ENCODE measurements at regions not wholly inside any gene's neighbourhood (a gene's known extent, or its start where the extent isn't known, plus 50 kb on each side); places are given as distances from the start of the nearest gene placed in this dataset.

GRCh38 chr21:17003763-17004373 lies 509.0 kb upstream of the CXADR start:
- Histone ChIP-seq H3K9me3 (ENCODE audit: low read depth) (no peaks in the 10 kb centered on the region), H3K27ac (no peak overlapping the region), H3K36me3 (no peaks in the 10 kb centered on the region), H3K27me3 (no peaks in the 10 kb centered on the region), H3K4me3 (no peak overlapping the region), H3K4me1 (ENCODE audit: low read depth) (peaks cover 6% of the 10 kb centered on the region)
- TF ChIP-seq, protein P1, sequence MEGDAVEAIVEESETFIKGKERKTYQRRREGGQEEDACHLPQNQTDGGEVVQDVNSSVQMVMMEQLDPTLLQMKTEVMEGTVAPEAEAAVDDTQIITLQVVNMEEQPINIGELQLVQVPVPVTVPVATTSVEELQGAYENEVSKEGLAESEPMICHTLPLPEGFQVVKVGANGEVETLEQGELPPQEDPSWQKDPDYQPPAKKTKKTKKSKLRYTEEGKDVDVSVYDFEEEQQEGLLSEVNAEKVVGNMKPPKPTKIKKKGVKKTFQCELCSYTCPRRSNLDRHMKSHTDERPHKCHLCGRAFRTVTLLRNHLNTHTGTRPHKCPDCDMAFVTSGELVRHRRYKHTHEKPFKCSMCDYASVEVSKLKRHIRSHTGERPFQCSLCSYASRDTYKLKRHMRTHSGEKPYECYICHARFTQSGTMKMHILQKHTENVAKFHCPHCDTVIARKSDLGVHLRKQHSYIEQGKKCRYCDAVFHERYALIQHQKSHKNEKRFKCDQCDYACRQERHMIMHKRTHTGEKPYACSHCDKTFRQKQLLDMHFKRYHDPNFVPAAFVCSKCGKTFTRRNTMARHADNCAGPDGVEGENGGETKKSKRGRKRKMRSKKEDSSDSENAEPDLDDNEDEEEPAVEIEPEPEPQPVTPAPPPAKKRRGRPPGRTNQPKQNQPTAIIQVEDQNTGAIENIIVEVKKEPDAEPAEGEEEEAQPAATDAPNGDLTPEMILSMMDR (IDR thresholded peaks at IDR 0.05; ENCODE audit: low read depth, low read length): no peak
- DNase-seq (ENCODE audit: low read depth in 1 of 2, low spot score in 1 of 2): peak in 1 of 2 donors; percentile 1

- TF ChIP-seq, protein P1 (IDR thresholded peaks at IDR 0.05; ENCODE audit: low read depth, low read length): no peak
- DNase-seq (ENCODE audit: low read depth in 1 of 2, low spot score in 1 of 2): no peak
- H3K4me3 ChIP-seq: no peak overlapping the region
- no peaks in the 10 kb centered on the region for H3K27me3 ChIP-seq
- no peaks in the 10 kb centered on the region for H3K36me3 ChIP-seq
- H3K9me3 ChIP-seq (ENCODE audit: low read depth): no peaks in the 10 kb centered on the region
- H3K27ac ChIP-seq: no peak overlapping the region
- no peaks in the 10 kb centered on the region for H3K4me1 ChIP-seq (ENCODE audit: low read depth)
These were observed 480.6 kb upstream of the CXADR start for GRCh38 chr21:17032141-17032655.

DNA sequence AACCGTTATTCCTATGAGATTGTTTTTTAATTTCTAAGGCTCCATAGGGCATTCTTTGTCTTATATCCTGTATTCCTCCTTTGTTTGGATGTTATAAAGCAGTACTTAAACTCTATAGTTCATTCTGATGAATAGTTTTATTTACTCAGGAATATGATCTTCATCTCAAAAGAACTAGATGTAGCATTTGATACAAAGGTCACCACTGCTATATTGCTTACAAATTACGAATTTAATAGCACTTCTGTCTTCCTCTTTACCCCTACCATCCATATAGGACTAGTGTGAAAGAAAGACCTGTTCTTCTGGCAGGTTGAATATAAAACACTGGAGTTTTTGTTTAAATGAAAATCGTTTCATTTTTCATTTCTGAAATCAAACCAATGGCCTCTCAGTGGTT lies 468.1 kb upstream of the CXADR start:
- H3K4me1 ChIP-seq (ENCODE audit: low read depth): peaks cover 16% of the 10 kb centered on the region
- DNase-seq (ENCODE audit: low read depth in 1 of 2, low spot score in 1 of 2): no peak
- H3K27ac ChIP-seq: peak overlapping the region; percentile 78
- H3K36me3 ChIP-seq: no peaks in the 10 kb centered on the region
- TF ChIP-seq, protein P1 (IDR thresholded peaks at IDR 0.05; ENCODE audit: low read depth, low read length): no peak
- H3K27me3 ChIP-seq: no peaks in the 10 kb centered on the region
- no peaks in the 10 kb centered on the region for H3K9me3 ChIP-seq (ENCODE audit: low read depth)
- H3K4me3 ChIP-seq: no peak overlapping the region

DNA sequence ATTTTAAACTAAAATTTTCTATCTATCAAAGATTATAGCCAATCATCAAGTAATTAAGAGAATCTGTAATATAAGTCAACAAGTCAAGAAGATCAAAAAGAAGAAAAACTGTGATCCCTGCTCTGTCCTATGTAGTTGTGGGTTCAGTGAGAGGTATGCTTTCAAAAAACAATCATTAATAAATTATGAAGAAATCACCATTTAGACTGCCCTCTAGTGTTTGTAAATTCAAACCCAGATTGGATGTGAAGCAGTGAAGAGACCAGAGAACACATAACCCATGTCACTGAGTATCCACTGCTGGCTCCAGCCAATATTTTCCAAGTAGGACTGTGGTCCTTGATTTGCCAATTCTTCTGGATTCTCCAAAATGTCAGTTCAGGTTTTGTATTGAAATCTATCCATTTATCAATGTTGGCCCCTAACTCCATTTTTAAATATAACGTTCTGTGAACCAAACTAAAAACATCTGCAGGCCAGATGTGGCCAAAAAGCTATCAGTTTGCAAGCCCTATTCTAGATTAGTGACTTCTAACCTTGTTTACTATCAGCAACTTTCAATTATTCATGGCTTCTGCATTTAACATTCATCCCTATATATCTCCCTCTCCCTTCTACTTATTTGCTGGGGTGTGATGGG lies 467.5 kb upstream of the CXADR start:
- H3K36me3 ChIP-seq: no peaks in the 10 kb centered on the region

DNA sequence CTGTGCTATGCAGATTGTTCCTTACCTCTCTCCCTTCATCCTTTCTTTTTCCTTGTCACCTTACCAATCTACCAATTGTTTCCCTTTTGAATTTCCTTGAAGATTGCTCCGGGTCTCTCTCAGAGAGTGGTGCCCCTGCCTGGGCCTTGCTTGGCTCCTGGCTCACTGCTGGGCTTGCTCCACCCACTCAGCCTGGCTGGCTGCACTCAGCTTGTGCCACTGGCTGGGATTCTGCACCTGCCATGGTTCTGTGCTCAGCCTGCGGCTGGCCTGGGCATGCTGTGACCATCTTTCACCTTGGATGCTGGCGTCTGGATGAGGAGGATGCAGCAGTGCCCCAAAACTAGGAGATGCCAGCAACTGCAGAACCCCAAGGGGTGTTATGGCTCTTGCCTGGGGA lies 463.9 kb upstream of the CXADR start:
- TF ChIP-seq, protein P1 (IDR thresholded peaks at IDR 0.05; ENCODE audit: low read depth, low read length): no peak
- peaks cover 8% of the 10 kb centered on the region for H3K4me1 ChIP-seq (ENCODE audit: low read depth)
- no peaks in the 10 kb centered on the region for H3K27me3 ChIP-seq
- H3K9me3 ChIP-seq (ENCODE audit: low read depth): no peaks in the 10 kb centered on the region
- no peaks in the 10 kb centered on the region for H3K36me3 ChIP-seq
- no peak for DNase-seq (ENCODE audit: low read depth in 1 of 2, low spot score in 1 of 2)
- H3K4me3 ChIP-seq: no peak overlapping the region
- no peak overlapping the region for H3K27ac ChIP-seq

More for the DNA sequence above, 467.5 kb upstream of the CXADR start:
- Histone ChIP-seq H3K4me3 (no peak overlapping the region), H3K9me3 (ENCODE audit: low read depth) (no peaks in the 10 kb centered on the region), H3K27ac (peak overlapping the region; percentile 78), H3K27me3 (no peaks in the 10 kb centered on the region), H3K4me1 (ENCODE audit: low read depth) (peaks cover 16% of the 10 kb centered on the region)
- peak; percentile 48 to 49 for DNase-seq (ENCODE audit: low read depth in 1 of 2, low spot score in 1 of 2)
- TF ChIP-seq, protein P1 (IDR thresholded peaks at IDR 0.05; ENCODE audit: low read depth, low read length): peak; percentile 49
